ENCODE measurements at regions not wholly inside any gene's neighbourhood (a gene's known extent, or its start where the extent isn't known, plus 50 kb on each side); places are given as distances from the start of the nearest gene placed in this dataset.

GRCh38 chr12:84553331-84554117 is 359.1 kb downstream of the SLC6A15 start:
- no peak for TF ChIP-seq CTCF (IDR thresholded peaks at IDR 0.05)
- TF ChIP-seq POLR2A (IDR thresholded peaks at IDR 0.05): no peak
